ENCODE measurements at regions not wholly inside any gene's neighbourhood (a gene's known extent, or its start where the extent isn't known, plus 50 kb on each side); places are given as distances from the start of the nearest gene placed in this dataset.

DNA sequence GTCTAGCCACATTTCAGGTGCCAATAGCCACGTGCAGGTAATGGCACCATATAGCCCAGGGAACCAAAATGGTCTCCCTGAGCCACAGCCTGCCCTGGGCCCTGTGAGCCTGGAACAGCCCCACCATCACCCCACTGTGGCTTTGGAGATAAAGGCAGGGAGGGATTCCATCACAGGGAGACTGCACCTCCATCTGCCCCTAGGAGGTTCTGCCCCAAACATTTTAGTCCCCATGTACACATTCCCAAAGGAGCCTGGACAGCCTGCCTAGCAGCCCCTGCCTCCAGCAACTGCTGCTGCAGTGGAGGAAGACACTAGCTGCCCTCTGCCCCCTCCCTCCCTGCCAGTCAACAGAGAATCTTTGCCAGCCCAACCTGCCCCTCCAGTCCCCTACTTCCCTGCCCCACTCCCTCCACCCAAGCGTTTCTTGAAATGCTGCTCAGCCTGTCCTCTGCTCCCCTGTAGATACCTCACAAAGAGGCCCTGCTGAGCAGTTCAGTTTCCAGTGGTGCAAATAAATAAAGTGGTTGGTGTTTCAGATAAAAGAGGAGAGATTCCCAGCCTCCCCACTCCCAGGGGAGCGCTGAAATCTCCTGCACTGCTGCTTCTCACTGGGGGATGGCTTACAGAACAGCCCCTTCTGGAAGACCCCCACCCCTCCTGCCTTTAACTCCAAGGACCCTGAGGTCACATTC is 921.8 kb downstream of the UQCRFS1 start:
- DNase-seq (ENCODE audit: low read depth) = no peak

DNA sequence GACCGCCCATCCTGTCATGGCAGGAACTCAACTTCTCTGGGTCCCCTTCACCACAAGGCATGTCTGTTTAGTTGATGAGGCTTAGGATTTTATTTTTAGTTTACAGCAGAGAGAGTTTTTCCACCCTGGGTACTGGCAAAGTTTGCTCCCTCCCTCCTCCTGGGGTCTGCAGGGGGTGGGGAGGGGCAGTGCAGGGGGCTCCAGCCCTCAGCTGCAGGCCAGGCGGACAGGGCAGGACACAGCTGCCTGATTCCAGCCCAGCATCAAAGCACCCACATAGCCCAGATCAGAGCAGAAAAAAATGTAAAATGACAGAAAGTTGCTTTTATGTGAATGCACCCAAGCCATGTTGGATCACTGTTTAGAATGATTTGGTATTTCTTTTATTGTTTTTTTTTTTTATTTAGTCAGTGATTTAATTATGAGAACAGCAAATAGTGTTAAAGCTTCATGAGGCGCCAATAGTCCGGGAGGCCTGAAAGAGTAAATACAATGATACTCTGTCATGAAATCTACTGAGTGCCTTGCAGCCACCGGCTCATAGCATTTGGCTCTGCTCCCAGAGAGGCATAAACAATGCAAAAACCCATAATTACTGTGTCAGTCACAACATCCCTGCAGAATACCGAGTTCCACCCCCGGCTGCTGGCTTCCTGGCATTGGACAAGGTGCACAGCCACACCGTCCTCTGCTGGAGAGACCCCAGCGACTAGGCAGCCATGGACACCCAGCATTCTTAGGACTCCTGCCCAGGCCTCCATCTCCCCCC is 923.5 kb downstream of the UQCRFS1 start:
- DNase-seq (ENCODE audit: low read depth) = no peak

DNA sequence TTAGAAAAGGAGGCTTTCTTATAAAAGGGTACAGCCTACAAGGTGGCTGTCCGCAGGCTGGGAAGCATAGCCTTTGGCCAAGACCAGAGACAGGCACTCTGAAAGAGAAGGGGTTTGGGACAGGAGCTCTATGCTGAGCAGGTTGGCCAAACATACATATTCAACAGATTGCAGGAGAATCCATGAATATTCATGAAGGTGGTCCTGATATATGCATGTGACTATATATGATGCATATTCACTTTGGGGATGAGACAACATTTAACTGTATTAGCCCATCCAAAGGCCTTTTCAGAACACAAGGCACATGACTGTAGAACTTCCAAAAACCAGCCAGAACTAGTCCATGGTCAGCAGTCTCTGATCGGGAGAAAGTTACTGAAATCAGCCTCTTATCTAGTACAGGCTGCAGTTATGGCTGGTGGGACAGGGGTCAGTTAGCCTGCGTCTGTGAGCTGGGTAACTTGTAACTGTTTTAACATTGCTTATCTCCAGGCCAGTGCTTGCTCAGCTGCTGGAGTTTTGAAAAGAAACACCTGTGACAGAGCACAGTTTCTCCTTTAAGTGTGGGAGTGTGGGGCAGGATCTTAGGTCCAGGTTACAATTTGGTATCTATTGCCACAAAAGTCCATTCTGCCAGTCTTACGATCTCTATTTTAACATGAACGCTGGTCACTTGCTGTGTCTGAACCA is 924.2 kb downstream of the UQCRFS1 start:
- no peak for DNase-seq (ENCODE audit: low read depth)

DNA sequence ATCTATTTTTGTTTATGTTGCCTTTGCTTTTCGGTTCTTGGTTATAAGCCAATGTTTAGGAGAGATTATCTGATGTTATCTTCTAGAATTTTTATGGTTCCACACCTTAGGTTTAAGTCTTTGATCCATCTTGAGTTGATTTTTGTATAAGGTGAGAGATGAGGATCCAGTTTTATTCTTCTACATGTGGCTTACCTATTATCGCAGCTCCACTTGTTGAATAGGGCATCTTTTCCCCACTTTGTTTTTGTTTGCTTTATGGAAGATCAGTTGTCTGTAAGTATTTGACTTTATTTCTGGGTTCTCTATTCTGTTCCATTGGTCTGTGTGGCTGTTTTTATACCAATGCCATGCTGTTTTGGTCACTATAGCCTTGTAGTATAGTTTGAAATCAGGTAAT is 927.0 kb downstream of the UQCRFS1 start:
- DNase-seq (ENCODE audit: low read depth) = no peak

DNA sequence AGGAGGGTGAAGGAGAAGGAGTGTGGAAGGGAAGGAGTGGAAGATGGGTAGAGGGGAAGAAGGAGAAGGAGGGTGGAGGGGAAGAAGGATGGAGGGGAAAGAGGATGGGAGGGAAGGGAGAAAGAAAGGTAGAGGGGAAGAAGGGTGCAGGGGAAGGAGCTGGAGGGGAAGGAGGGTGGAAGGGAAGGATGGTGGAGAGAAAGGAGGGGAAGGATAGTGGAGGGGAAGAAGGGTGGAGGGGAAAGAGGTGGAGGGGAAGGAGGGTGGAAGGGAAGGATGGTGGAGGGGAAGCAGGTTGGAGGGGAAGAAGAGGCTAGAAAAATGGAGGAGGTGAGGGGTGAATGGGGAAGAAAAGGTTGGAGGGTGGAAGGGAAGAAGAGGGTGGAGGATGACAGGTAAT is 927.9 kb downstream of the UQCRFS1 start:
- no peak for DNase-seq (ENCODE audit: low read depth)

DNA sequence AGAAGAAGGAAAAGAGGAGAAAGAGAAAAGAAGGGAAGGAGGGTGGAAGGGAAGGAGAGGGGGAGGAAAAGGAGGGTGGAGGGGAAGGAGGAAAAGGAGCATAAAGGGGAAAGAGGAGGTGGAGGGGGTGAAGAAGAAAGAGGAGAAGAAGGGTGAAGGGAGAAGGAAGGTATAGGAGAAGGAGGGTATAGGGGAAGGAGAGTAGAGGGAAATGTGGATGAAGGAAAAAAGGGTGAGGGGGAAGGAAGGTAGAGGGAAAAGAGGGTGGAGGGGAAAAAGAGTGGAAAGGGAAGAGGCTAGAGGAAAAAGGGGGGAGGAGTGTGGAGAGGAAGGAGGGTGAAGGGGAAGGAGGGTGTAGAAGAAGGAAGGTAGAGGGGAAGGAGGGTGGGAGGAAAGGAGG is 928.6 kb downstream of the UQCRFS1 start:
- no peak for DNase-seq (ENCODE audit: low read depth)

DNA sequence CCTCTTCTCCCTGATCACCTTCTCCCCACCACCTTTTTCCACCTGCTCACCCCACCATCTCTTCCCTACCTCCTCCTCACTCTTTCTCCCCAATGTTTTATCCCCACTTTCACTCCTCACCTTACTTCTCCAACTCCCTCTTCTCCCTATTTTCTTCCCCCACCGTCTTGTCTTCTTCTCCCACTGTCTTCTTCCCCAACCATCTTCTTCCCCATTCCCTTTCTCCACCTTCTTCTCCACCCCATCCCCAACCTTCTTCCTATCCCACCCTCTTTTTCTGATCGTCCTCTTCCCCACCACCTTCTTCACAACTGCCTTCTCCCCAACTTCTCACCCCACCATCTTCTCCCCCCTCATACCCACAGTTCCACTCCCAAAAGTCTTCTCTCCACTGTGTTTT is 929.4 kb downstream of the UQCRFS1 start:
- DNase-seq (ENCODE audit: low read depth) = no peak

DNA sequence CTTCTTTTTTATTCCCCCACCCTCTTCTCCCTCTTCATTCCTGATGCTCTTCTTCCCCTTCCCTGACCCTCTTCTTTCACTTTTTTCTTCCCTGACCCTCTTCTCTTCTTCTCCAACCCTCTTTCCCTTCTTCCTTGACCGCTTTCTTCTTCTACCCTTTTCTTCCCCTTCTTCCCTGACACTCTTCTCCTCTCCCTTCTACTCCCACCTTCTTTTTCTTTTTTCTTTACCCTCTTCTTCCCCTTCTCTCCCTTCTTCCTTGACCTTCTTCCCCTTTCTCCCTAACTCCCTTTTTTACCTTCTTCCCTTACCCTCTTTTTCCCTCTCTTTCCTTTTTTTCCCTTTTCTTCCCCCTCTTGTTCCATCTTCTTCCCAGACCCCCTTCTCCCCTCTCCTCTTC is 931.3 kb downstream of the UQCRFS1 start:
- DNase-seq (ENCODE audit: low read depth) = no peak

DNA sequence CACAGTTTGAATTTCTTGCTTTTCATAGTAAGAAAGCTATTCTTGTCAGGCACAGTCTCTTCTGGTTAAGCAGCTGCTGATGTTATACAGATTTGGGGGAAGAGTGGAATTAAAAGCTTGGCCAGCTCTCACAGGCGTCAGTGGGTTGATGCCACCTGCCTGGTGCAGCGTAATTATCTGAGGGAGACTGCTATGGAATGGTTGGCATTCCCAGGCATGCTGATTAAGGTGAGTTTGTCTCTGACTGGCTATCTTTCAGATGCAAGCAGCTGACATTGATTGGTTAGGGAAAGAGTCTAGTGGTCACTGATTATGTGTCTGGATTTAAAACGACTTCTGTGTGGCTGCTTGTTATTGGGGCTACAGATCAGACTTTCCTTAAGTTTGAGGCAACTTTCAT is 948.4 kb downstream of the UQCRFS1 start:
- DNase-seq (ENCODE audit: low read depth) = no peak

DNA sequence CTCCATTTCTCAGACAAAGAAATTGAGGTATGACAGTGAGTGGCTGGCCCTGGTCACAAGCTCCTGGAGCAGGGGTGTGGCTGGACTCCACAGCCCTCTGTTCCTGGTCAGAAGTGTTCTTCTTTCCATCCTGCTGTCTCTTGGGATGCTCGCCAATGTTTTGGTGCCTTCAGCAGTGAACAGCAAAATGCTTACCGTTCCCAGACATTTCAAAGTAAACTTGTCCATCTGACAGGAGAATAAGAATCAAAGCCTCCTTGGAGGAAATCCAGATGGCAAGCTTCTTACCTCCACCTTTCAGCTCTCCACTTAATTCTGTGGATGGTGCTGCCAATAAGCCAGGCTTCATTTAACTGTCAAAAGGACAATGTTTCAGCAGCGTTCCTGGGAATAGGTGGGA is 954.1 kb downstream of the UQCRFS1 start:
- no peak for DNase-seq (ENCODE audit: low read depth)

DNA sequence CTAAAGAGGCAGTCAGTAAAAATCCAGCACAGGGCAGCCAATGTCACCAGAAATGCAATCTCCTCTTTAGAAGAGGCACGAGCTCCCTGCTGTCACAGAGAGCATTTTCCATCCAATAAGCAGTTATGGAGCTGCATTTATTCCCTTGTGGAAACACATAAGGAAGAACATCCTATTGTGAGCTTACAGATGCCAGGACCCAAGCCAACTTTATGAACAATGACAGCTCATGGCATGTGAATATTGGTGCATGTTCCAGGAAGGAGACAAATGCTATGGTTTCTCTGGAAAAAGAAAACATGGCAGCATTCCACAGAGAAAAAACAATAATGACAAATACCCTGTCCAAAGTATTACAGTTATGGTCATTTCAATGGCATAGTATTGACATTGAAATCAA is 955.6 kb downstream of the UQCRFS1 start:
- no peak for DNase-seq (ENCODE audit: low read depth)

DNA sequence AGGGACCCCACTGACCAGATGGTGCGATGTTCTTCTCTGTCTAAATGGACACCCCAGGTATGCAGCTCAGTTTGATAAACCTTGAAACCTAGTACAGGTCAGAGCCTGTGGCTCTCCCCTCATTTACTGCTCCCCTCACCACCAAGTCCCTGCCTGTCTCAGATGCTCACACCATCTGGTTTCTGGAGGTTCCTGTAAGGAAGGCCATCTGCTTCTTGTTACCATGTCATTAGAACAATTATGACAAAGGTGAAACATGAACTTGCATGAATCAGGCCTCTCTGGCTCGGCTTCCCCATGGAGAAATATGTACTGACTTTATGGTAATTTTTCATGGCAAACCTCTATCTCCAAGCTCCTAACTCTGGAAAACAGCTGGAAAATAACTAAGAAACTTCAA is 965.7 kb downstream of the UQCRFS1 start:
- DNase-seq (ENCODE audit: low read depth) = no peak

DNA sequence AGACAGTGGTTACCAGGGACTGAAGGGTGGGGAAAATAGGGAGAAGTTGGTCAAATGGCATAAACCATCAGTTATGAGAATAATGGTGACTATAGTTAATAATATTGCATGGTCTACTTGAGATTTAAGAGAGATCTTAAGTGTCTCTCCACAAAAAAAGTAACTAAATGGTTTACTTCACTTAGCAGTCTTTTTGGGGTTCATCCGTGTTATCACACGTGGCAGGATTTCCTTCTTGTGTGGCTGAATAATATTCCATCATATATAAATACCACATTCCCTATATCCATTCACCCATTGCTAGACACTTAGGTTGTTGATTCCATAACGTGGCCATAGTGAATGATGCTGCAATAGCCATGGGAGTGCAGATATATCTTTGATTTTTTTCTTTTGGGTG is 967.0 kb downstream of the UQCRFS1 start:
- no peak for DNase-seq (ENCODE audit: low read depth)

DNA sequence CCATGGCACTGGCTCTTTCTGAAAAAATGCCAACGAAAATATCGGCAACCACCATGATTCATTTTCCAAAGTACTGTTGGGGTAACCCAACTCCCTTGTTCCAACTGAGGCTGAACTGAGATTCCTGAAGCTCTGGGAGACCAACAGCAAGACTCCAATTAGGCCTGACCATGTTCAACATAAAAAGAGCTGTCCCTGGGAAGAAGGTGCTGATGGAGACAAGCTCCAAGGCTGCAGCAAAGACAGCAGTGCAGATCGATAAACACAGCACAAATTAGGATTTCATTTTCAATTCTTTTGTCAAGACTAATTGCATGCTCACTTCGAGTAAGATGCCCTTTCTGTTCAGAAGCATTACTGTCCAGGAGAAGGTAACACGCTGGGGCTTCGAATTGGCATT is 968.0 kb downstream of the UQCRFS1 start:
- DNase-seq (ENCODE audit: low read depth) = no peak

DNA sequence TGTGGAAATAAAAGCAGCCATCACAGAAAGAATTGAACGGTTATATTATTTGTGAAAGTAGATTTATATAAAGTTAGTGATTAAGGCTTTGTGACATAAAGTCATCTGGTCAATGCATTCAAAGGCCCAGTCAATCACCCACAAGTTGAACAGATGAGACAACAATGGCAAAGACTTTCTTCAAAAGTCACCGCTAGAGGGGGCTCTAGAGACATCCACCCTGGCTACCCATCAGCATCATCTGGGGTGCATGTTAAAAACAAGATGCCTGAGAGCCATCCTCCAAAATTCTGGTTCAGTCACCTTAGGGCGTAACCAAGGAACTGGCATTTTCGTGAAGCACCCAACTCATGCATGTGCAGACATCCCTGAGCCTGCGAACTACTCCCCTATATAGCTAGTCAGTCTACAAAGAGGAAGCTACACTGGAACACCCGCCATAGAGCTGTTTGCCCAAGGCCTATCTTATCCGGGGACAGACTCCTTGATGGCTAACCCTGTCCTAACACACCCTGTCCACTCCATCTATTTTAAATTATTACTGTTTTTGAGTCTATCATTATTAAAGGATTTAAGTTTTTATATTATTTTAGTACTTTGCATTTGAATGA is 970.5 kb downstream of the UQCRFS1 start:
- no peak for DNase-seq (ENCODE audit: low read depth)

DNA sequence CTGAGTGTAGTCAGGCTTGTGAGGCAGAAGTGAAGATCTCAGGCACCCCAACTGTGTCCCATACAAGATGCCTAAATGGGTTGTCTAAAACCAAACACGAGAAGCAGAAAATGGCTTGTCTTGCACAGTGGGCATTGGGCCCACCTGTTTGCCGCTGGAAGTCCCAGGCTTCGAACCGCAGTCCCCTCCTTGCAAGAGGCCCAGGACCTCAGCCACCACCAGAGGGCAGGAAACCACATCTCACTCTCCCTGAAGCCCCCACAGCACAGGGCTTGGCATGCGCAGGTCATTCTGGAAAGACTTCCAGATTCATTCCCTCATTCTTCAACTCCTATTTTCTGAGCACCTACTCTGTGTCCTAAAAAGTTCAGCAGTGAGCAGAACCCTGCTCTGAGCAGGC is 973.7 kb downstream of the UQCRFS1 start:
- no peak for DNase-seq (ENCODE audit: low read depth)

DNA sequence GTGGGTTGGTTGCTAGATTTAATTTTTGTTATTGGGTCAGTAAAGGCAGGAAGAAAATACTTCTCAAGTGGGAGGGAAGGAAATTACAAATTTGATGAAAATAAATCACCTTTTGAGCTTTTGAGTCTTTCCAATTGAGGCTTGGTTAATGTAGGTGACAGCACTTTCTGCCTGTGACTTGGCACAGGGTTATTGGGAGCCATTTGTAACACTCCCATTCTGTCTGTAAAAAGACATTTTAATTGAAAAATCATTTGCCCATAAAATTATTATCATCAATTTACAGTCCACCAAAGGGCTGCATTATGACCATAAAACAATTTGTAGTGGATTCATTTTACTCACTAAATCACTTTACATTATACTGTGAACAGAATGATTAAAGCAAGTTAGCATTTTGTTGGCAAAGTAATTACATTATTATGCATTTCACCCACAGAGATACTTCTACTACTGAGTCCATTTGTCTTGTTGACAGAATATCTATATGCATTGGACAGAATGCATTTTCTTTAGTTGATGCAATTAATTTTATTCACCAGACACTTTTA is 974.6 kb downstream of the UQCRFS1 start:
- no peak for DNase-seq (ENCODE audit: low read depth)

DNA sequence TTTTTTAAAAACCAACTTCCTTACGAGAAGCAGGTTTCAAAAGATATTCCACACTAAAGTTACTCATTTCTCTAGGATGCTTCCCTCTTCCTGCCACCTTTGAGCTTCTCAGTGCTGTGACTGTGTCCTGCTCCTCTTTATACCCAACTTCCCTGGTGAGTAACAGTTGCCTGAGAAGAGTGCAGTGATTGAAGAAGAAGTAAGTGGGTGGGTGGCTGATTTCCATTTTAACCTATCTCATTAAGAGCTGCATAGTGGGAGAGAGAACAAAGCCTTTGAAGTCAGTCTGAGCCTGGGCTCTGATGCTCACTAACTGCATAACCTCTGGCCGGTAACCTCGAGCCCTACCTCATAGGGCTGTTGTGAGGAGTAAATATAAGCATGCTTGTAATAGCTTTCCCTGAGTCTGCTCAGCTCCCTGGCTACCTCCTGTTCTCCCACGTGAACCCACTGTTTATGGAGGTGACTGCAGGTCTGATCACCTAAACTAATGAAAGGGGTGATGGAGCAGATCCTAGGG is 977.3 kb downstream of the UQCRFS1 start:
- DNase-seq (ENCODE audit: low read depth) = no peak

DNA sequence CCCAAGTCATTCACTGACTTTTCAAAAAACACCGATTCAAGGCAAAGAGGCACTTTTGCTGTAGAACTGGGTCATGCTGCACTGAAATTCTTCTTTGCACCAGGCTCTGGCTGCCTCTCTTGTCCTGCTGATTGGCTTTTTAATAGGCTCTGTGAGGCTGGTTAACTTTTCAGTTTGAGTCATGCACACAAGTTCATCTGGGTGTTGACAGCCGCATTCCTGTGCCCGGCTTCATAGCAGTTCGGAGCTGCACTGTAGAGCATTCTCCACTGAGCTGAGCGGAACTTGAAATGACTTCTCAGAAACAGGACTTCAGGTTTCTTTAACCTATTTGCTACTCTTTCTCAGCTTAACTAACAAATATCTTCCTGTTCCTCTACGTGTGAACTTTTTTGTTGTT is 978.3 kb downstream of the UQCRFS1 start:
- DNase-seq (ENCODE audit: low read depth) = no peak

DNA sequence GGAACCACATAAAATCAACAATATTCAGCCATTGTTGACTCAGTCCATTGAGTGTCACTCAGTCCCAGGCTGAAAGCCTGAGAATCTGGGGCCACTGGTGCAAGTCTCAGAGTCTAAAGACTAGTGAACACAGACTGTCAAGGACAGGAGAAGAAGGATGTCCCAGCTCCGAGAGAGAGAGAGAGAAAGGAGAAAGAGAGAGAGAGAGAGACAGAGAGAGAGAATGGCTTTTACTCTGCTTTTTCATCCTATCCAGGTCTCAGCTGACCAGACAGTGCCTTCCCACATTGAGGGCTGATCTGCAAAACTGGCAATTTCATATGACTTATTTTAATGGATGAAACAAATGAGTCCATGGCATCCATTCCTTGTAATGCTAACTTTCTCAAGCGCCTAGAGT is 984.1 kb downstream of the UQCRFS1 start:
- no peak for DNase-seq (ENCODE audit: low read depth)

DNA sequence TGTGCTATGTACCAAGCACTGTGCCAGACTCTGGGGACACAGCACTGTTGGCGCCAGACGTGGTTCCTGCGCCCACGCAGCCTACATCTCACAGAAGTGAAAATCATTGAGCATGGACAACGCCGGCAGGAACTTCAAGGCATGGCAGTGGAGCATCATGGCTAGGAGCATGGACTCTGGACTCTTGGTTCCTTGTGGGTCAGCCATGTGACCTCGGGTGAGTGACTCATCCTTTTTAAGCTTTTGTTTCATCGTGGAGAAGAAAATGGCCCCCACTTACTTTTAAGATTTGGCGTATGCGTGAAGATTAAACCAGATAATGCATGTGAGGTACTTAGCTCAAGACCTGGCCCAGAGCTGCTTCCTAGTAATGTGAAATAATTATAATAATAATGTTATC is 988.5 kb downstream of the UQCRFS1 start:
- no peak for DNase-seq (ENCODE audit: low read depth)

DNA sequence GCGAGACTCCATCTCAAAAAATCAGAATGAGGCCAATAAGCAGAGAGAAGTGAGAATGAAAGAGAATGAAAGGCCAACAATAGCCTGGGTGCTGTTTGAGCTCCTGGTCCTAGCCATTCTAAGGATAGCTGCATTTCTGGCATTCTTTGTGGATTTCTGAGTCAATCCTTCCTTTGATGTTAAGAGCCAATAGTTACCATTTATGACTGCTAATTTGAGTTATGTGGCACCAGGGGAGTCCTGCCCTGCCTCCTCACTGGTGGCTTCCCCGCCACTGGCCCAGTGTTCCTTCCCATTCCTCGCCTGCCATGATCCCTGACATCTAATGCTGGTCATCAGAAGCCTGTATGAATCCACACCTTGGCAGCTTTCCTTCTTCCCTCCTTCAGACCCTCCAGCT is 991.2 kb downstream of the UQCRFS1 start:
- no peak for DNase-seq (ENCODE audit: low read depth)
